Osteoblast (primary cell): ENCODE measurements at regions not wholly inside any gene's neighbourhood (a gene's known extent, or its start where the extent isn't known, plus 50 kb on each side); places are given as distances from the start of the nearest gene placed in this dataset.

Source experiments
- DNase-seq: peaks from one replicate; pipeline ENCODE4 v3.0.0; 2011; ENCODE audit warnings: low spot score, mixed read lengths; ENCODE audit not compliant: insufficient read length; ENCODE audit errors: missing footprints
- H2AFZ ChIP-seq: 2 replicates; pipeline ENCODE4 v1.6.0; 2011; ENCODE audit warnings: mild to moderate bottlenecking, low read length
- H3K27ac ChIP-seq: 2 replicates; pipeline ENCODE4 v1.5.1; 2011; ENCODE audit warnings: mild to moderate bottlenecking, low read depth, low read length, moderate library complexity
- H3K27me3 ChIP-seq: 2 replicates; pipeline ENCODE4 v1.6.0; 2012; ENCODE audit warnings: mild to moderate bottlenecking, control low read depth, inconsistent platforms, low read length, moderate library complexity; ENCODE audit not compliant: insufficient read depth
- H3K36me3 ChIP-seq: 2 replicates; pipeline ENCODE4 v1.5.1; 2011; ENCODE audit warnings: mild to moderate bottlenecking, low read length, control low read depth, moderate library complexity; ENCODE audit not compliant: insufficient read depth
- H3K4me1 ChIP-seq: 2 replicates; pipeline ENCODE4 v1.5.1; 2011; ENCODE audit warnings: mild to moderate bottlenecking, low read length, control low read depth, moderate library complexity; ENCODE audit not compliant: insufficient read depth
- H3K4me2 ChIP-seq: 2 replicates; pipeline ENCODE4 v1.6.0; 2011; ENCODE audit warnings: mild to moderate bottlenecking, low read length; ENCODE audit not compliant: insufficient read depth
- H3K4me3 ChIP-seq: fragments of 200-600 bp; sonication (generic); 3 replicates; pipeline ENCODE4 v1.5.1; 2012; ENCODE audit warnings: mild to moderate bottlenecking, low read length, inconsistent platforms; ENCODE audit not compliant: insufficient read depth
- H3K79me2 ChIP-seq: 2 replicates; pipeline ENCODE4 v1.6.0; 2012; ENCODE audit warnings: mild to moderate bottlenecking, low read length, control low read depth, inconsistent platforms; ENCODE audit not compliant: insufficient read depth
- H3K9me3 ChIP-seq: 2 replicates; pipeline ENCODE4 v1.5.1; 2011; ENCODE audit warnings: low read depth, low read length, control low read depth
- H4K20me1 ChIP-seq: 2 replicates; pipeline ENCODE4 v1.6.0; 2012; ENCODE audit warnings: mild to moderate bottlenecking, low read length, control low read depth; ENCODE audit not compliant: insufficient read depth
- TF ChIP-seq, protein P1 (sequence below): IDR thresholded peaks from 2 replicates; pipeline ENCODE4 v1.5.1; 2011; ENCODE audit warnings: mild to moderate bottlenecking, low read depth, low read length, moderate library complexity; ENCODE audit errors: extremely low read depth

DNA sequence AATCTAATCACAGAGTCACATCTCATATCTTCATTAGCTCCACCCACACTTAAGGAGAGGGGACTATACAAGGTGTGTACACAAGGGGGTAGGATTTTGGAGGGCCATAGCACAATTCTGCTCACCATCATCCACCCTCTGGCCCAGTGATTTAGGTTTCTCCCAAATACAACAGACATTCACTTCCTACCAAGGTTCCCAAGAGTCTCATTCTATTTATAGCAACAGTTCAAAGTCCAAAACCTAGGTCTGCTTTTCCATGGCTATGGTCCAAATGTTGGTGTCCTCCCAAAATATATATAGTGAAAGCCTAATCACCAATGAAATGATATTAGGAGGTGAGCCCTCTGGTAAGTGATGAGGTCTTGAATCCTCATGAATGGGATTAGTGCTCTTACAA lies 353.2 kb upstream of the PLD5 start:
- no peaks in the 10 kb centered on the region for H3K9me3 ChIP-seq
- H3K4me2 ChIP-seq = no peak overlapping the region
- DNase-seq = no peak
- no peaks in the 10 kb centered on the region for H3K79me2 ChIP-seq
- no peaks in the 10 kb centered on the region for H3K27me3 ChIP-seq
- no peaks in the 10 kb centered on the region for H3K36me3 ChIP-seq
- no peaks in the 10 kb centered on the region for H3K4me1 ChIP-seq
- TF ChIP-seq, protein P1, sequence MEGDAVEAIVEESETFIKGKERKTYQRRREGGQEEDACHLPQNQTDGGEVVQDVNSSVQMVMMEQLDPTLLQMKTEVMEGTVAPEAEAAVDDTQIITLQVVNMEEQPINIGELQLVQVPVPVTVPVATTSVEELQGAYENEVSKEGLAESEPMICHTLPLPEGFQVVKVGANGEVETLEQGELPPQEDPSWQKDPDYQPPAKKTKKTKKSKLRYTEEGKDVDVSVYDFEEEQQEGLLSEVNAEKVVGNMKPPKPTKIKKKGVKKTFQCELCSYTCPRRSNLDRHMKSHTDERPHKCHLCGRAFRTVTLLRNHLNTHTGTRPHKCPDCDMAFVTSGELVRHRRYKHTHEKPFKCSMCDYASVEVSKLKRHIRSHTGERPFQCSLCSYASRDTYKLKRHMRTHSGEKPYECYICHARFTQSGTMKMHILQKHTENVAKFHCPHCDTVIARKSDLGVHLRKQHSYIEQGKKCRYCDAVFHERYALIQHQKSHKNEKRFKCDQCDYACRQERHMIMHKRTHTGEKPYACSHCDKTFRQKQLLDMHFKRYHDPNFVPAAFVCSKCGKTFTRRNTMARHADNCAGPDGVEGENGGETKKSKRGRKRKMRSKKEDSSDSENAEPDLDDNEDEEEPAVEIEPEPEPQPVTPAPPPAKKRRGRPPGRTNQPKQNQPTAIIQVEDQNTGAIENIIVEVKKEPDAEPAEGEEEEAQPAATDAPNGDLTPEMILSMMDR = no peak
- no peak overlapping the region for H2AFZ ChIP-seq
- H4K20me1 ChIP-seq = no peaks in the 10 kb centered on the region
- H3K27ac ChIP-seq = no peak overlapping the region
- no peak overlapping the region for H3K4me3 ChIP-seq

DNA sequence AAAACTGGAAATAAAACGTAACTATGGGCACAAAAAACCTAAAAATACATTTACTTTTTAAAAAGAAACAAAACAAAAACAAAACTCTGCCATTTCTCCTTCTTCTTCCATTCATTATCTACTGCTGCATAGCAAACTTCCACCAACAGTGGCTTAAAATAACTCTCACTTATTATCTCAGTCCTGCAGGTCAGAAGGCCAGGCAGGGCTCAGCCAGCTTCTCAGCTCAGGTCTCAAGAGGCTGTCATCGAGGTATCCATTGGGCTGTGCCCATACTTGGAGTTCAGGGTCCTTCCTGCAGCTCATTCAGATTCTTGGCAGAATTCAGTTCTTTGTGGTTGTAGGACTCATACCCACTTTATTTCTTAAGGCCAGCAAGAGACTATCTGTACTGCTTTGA lies 352.7 kb upstream of the PLD5 start:
- H3K36me3 ChIP-seq = no peaks in the 10 kb centered on the region
- no peaks in the 10 kb centered on the region for H3K27me3 ChIP-seq
- H4K20me1 ChIP-seq = no peaks in the 10 kb centered on the region
- no peaks in the 10 kb centered on the region for H3K9me3 ChIP-seq
- no peak overlapping the region for H3K27ac ChIP-seq
- TF ChIP-seq, protein P1 = no peak
- no peak for DNase-seq
- no peak overlapping the region for H3K4me2 ChIP-seq
- no peaks in the 10 kb centered on the region for H3K4me1 ChIP-seq
- H3K79me2 ChIP-seq = no peaks in the 10 kb centered on the region
- no peak overlapping the region for H3K4me3 ChIP-seq
- no peak overlapping the region for H2AFZ ChIP-seq

DNA sequence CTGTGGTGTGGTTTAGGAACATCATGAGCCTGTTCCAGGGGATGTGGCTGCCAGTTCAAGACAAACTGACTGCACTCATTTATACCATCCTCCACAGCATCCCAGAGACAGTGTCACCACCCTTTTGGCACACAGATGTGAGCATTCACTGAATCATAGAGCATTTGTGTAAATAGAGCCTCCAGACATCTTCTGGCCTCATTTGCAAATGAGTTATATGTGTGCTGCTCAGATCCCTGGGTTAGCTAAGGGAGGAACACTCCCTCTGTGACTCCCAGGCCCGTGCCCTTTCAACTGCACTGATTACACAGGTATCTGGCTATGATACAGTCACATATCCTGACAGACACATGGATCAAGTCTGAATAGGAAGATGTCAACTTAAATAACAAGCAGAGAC lies 351.5 kb upstream of the PLD5 start:
- H3K27ac ChIP-seq = no peak overlapping the region
- no peaks in the 10 kb centered on the region for H3K4me1 ChIP-seq
- H2AFZ ChIP-seq = no peak overlapping the region
- H3K9me3 ChIP-seq = no peaks in the 10 kb centered on the region
- H3K79me2 ChIP-seq = no peaks in the 10 kb centered on the region
- no peaks in the 10 kb centered on the region for H3K36me3 ChIP-seq
- H3K27me3 ChIP-seq = no peaks in the 10 kb centered on the region
- no peak overlapping the region for H3K4me3 ChIP-seq
- H3K4me2 ChIP-seq = no peak overlapping the region
- DNase-seq = no peak
- TF ChIP-seq, protein P1 = no peak
- no peaks in the 10 kb centered on the region for H4K20me1 ChIP-seq

DNA sequence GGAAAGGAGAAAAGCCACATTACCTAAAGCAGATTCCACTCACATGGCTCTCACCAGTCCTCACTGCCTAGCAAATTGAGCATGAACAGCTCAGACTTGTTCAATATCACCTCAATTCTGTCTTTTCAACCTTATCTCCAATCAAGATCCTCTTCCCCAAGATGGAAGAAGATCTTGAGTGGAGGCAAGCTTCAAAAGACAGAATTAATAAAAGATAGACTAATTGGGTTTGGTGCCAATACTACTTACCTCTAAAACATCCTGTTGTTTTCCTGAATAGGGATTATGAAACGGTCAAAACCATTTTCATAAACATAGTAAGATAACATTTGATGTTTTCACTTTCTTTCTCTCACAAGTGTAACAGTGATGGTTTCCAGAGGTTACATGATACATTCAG lies 349.2 kb upstream of the PLD5 start:
- TF ChIP-seq, protein P1 = no peak
- Histone ChIP-seq H3K27ac (no peak overlapping the region), H3K4me2 (no peak overlapping the region), H3K9me3 (no peaks in the 10 kb centered on the region), H3K27me3 (no peaks in the 10 kb centered on the region), H2AFZ (no peak overlapping the region), H4K20me1 (no peaks in the 10 kb centered on the region), H3K4me1 (no peaks in the 10 kb centered on the region), H3K36me3 (no peaks in the 10 kb centered on the region), H3K79me2 (no peaks in the 10 kb centered on the region), H3K4me3 (no peak overlapping the region)
- no peak for DNase-seq
